IPS-NIHi7 (cell line): ENCODE measurements at regions not wholly inside any gene's neighbourhood (a gene's known extent, or its start where the extent isn't known, plus 50 kb on each side); places are given as distances from the start of the nearest gene placed in this dataset.
"Not testable (repeated sequence)": the region's sequence is repeated elsewhere in the genome, so short reads cannot be mapped to it uniquely, and the experiment has no call there.

ENCODE experiments used
- DNase-seq: peaks from one replicate; pipeline ENCODE4 v3.0.0; 2012; ENCODE audit warnings: mixed read lengths; ENCODE audit errors: extremely low spot score

DNA sequence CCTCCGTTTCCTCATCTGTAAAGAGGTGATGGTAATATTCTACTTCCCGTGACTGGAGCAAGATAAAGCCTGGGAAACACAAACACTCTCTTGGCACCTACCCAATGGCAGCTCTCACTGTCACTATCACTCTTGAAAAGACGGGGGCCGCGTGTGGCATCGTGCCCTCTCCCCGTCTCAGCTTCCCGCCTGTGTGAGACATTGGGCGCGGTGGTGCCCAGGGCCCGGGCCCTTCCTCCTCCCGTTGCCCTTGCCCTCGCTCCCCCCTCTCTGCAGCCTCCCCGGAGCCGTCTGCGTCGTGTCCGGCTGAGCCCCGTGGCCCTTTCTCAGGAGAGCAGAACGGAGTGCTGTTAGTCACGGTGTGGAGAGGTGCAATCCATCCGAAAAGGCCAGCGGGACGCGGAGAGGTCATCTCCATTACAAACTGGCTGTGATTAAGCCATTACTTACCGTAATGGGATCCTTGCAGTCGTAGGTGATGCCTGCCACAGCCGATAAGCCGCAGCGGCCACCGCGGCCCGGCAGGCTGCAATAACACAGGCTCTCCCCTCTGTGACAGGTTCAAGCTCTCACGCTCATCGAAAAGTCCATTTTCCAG is 156.4 kb upstream of the ZC3H12A start:
- peak; percentile 32 for DNase-seq

DNA sequence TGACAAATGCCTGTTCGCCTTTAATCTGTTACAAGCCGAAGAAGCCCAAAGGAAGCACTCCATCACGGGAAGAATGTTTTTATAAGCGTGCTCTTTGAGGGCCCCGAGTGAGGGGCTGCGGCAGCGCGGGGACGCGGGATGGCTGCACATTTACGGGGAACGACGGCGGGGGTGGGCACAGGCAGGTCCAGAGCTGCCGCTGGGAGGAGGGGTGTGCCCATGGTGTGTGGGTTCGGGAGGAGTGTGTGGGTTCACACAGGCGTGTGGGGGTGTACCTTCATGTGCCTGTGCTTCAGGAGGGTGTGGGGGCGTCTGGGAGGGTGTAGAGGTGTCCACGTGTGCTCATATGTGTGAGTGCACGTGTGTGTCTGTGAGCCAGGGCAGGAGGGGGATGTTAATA is 155.9 kb upstream of the ZC3H12A start:
- no peak for DNase-seq

DNA sequence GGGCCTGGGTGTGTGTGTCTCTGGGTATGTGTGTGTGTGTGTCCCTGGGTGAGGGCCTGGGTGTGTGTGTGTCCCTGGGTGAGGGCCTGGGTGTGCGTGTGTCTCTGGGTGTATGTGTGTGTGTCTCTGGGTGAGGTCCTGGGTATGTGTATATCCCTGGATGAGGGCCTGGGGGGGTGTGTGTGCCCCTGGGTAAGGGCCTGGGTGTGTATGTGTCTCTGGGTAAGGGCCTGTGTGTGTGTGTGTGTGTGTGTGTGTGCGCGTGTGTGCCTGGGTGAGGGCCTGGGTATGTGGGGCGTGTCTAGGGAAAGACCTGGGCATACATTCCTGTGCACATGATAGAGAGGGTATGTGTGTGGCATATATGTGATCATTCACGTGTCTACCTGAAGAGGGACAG is 155.1 kb upstream of the ZC3H12A start:
- no peak for DNase-seq

DNA sequence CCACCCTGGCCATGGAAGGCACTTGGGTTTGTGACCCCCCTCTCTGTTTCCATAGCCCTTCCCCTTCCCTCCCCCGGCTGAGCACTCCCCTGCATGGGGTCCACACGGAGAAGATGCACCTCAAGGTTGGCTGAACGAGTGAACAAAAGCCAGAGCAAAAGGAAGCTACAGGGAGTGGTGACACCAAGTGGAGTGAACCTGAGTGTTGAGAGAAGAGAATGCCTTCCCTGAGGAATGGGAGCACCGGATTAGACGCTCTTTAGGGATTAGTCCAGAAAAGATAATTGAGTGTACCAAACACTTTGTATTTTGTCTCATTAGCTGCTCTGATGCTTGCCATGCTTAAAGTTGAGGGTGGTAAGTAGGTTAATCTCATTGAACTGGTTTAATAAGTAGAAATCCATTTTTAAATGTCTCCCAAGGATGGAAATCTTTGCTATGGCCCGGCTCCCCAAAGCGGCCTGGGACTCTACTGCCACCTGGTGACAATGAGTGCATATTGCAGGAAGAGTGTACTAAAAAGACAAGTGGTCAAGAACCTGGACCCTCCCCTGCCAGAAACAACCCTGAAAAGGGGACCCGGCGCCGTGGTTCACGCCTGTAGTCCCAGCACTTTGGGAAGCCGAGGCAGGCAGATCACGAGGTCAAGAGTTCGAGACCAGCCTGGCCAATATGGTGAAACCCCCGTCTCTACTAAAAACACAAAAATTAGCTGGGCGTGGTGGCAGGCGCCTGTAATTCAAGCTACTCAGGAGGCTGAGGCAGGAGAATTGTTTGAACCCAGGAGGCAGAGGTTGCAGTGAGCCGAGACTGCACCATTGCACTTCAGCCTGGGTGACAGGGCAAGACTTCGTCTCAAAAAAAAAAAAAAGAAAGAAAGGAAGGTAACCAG is 150.6 kb upstream of the ZC3H12A start:
- peak; percentile 91 for DNase-seq

DNA sequence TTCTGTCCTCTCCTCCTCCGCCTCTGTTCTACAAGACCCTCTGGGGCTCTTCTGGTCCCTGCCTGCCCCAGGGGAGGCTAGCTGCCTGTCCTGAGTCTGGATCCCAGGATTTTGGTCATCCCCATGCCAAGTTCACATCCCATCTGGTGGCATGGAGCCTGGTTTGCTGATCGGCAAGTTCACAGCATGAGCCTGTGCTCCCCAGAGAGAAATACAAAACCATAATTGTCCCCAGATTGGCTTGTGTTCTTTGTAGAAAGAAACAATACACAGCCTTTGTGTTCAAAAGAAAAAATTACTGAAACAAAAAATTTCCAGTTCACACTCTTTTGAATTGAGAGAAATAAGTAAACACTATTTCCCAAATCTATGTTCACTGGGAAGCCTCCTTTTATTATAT is 149.4 kb upstream of the ZC3H12A start:
- no peak for DNase-seq

DNA sequence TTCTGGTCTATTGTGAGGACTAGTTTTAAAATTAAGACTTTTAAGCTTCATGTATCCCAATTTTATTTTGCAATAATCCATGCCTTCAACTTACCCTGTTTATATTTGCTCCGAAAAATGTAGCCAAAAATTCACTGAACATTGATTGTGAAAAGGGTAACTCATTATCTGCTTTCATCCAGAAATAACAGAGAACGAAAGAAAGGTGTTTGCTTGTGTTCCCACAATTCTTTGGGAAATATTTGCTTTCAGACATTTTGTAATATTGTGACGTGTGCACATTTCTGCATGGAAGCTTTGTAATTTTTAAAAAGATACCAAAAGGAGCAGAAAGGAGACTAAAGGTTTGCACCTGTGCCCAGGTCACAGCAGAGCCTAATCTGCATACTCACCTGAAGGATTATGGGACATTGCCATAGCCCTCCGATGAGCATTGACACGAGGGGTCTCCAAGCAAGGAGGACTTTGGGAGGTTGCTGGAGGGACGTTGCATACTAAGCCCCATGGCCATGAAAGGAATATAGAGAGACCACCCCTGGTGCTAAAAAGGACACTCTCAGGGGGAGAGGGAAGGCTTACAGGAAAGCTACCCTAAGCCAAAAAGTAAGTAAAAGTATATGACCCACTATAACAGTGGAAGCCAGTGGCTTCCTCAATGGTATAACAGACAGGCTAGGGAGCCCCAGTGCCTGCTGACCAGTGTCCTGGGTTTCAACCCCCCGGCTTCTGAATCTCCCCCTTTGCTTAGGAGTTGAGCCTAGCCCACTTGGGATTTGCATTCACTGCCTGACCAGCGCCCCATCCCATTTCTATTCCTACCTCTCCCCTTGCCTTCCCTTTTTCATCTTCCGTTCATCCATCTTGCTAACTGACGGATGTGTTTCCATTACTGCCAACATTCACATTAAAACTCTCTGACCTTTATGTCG is 148.6 kb upstream of the ZC3H12A start:
- DNase-seq: peak; percentile 64

DNA sequence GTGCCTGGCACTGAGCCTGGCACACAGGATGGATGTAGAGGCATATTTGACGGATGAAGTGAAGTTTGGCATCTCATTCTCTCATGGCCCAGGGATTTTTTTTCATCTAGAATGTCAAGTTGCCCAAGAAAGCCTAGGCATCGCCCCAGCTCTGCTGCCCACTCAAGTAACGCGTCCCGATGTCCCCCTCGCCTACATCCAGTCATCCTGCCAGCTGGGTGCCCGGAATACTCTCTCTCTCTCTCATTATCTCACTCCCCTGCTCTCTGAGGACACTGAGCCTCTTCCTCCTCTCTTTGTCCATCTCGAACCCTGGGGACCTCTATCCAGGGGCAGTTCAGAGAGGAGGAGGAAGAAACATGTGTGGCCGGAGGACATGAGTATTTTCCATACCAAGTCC is 142.3 kb upstream of the ZC3H12A start:
- no peak for DNase-seq

DNA sequence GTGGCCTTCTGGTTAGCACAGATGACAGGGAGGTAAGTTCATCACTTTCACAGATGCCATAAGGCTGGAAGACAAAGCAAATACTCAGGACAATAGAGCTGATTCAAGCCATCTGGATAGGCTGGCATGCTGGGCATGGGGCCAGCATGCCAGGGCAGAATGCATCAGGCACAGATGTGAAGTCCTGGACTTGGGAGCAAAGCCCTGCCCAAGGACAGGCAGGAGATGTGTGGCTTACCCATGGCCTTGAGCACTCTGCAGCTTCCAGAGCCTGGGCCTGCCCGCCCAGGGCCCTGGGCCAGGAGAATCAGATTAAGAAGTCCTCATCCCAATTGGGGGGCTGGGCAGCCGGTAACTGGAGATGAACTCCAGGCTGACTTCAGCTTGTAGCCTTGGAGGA is 135.7 kb upstream of the ZC3H12A start:
- no peak for DNase-seq

DNA sequence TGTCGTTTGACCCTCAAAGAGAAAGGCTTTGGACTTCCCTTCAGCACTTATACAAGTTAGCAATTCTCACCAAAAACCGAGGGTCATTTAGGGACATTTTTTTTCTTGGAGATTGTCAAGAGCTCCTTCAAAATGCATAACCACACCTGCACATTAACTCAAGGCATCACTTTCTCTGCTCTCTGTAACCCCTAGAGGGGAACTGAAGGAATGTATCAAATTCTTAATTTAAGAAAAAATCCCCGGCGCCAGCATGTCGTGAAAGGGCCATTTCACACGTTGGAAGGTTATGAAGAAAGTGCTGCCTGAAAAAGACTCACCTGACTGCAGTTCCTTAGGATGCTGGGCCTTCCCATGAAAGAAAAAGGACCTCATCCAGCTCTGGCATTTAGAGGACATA is 131.6 kb upstream of the ZC3H12A start:
- DNase-seq: no peak

DNA sequence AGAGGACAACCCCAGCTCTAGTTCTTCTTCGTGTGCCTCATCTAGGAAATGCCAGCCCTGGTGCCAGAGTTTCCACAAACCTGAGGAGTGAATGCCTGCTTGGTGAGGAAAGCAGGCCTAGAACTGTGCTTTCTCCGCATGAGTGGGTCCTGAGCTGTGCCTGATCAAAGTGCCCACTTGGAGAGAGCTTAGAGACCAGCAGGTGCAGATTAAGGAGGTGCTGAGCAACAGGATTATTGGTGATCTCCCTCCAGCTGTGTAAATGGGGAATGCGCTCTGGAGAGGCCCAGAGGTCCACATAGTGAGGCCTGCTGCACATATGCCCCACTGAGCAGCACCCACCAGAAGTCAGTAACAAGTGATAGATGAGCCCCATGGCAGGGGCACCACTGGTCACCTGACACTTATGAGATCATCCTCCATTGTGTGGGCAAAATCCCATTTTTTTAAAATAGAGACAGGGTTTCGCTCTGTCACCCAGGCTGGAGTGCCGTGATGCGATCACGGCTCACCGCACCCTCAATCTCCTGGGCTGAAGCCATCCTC is 127.2 kb upstream of the ZC3H12A start:
- DNase-seq: no peak

DNA sequence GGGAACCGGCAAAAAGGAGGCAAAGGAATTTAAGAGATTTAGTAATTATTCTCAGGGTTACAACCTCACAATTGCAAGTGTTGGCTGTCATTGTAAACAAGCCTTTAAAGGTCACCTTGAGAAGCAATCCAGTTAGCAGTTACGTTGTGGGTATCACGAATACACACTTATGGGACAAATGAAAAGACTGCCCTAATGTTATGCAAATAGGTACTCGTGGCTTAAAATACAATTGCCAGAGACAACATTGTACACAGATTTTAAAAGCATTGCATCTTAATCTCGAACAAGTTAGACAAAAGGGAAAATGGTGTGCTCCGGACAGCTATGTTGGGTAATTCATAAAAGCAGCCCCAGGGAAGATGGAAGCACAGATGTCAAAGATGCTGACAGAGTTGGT is 120.5 kb upstream of the ZC3H12A start:
- DNase-seq: no peak

DNA sequence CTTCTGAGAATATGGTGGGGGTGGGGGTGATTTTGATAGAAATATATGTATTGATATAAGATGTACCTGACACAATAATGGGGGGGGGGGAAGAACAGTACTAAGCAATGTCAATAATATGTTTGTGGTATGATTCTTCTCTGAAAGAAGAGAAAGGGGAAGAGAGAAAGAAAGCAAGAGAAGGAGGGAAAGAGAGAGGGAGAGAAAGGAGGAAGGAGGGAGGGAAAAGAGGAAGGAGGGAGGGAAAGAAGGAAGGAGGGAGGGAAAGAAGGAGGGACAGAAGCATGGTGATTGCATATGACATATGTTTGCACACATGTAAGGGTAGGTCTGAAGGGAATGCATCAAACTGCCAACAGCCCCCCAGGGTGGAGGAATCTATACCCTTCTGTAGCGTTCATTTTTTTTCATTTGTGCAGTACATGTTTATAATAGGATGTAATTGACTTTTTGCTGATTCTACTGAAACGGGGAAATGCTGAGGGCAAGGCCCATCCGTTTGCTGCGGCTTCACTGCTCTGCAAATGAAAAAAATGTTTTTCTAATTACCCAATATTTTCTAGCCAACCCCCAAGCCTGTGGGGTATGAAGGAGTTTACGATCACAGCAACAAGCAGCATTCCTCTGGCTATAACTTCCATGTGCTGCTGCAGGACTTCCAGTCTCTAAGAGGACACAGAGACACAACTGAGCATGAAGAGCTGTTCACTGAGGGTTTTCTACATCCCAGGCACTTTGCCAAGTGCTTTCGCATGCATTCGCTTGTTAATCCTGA is 119.3 kb upstream of the ZC3H12A start:
- no peak for DNase-seq

DNA sequence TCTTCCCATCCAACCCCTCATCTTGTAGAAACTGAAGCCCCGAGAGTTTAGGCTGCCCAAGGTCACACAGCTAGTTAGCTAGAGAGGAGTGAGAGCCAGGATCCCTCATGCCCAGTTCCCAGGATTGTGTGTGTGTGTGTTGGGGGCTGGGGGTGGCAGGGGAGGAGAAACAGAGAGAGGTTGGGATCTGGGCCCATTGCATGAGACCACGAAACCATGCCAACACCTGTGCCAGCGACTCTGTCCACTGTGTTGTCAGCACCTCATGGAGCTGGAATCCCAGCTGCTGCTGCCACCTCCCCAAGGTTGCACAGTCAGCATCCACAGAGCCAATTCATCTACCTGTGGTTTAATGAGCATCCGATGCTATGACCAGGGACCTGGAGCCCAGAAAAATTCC is 115.4 kb upstream of the ZC3H12A start:
- DNase-seq: no peak

DNA sequence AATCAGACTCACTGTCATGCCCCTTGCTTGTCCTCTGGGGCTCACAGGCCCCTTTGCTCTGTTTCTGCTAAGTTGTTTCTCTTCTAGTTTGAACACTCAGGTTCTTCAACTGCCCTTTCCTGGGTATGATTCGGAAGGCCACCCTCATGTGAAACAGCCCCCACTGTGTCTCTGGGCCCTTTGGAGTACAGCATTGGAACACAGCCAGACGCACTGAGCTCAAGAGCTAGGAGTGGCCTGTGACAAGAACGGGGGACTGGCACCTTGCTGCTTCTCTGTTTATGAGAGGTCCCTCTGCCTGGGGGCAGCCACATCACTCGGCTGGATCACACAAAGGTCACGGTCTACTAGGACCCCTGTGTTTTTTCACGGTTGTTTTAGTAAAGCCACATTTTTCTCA is 114.4 kb upstream of the ZC3H12A start:
- DNase-seq: no peak

DNA sequence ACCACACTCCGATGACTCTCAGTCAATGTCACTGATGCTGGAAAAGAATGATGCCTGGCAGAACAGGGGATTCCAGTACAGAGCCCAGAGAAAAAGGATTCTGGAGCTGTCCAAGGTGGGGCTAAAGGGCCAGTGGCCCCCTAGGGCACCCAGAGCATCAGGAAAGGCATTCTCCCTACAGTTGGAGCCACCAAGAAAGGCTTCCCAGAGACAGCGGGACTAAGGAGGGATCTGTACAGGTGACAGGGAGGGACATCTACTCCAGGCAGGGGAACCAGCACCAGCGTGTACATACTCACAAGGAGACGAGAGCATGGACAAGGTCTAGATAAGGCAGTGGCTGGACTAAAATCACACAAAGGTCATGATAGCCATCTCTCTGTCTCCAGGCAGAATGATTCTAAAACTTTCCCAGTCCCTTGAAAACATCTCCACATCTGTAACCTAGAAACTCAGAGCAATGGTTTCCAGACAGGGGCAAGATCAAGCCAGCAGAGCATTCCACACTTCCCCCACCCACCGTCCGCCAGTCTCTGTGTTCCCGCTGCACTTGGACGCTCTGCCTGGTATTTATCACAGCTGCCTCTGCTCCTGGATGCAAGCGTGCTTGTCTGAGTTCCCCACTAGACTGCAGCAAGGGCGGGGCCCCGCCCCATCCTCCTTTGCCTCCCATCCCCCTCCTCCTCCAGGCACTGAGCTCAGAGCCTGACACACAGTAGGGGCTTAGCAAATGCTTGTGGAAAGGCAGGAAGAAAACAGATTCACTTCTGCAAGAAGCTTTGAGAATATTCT is 111.6 kb upstream of the ZC3H12A start:
- DNase-seq: peak; percentile 75

DNA sequence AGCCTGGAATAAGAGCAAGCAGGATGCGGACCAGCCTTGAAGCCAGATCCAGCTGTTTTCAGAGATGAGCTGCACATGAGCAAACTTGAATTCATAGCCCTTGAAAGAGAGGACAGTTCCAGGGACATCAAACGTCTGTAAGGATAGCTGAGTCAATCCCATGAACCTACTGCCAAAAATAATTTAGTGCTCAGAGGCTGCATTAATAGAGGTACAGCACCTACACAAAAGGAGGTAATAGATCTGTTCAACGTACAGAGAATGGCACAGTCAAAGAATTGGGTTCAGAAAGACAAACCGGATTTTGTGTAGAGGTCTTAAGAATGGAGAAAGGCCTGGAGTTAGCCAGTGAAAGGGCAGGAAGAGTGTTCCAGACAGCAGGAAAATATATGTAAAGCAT is 110.8 kb upstream of the ZC3H12A start:
- DNase-seq: no peak

DNA sequence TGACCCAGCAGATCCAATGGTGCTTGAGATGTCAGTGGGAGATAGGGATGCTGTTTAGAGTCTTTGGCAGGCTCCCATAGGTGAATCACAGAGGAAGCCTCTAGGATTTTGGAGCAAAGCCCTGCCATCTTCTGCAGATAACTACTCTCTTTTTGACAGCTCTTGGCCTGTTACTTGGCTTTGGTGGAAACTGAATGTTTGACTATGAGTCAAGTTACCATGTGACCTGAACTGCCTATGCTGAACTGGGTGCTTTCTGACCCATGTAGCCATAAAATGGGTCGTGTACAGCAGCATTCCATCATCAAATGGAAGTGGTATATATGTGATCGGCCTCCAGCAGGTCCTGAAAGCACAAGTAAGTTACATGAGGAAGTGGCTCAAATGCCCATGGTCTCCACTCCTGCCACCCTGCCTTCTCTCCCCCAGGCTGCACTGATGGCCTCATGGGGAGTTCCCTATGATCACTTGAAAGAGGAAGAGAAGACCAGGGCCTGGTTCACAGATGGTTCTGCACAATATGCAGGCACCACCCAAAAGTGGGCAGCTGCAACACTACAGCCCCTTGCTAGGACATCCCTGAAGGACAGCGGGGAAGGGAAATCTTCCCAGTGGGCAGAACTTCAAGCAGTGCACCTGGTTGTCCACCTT is 105.6 kb upstream of the ZC3H12A start:
- not testable (repeated sequence) for DNase-seq

DNA sequence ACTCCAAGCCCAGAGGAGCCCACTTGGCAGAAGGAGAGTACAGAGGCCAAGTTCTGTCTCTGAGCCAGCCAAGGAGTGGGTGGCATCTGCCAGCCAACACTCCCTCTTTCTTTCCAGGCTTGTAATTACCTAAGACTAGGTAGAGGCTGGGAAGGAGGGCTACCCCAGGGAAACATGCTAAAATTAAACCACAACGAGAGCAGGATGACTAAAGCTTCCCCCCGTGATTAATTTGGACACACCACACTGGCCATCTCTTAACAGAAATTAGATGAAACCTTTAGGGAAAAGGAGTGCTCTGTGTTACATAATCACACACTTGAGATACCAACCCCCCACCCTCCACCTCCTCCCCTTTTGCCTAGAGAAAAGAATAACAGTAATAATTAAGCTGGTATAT is 102.1 kb upstream of the ZC3H12A start:
- DNase-seq: no peak

DNA sequence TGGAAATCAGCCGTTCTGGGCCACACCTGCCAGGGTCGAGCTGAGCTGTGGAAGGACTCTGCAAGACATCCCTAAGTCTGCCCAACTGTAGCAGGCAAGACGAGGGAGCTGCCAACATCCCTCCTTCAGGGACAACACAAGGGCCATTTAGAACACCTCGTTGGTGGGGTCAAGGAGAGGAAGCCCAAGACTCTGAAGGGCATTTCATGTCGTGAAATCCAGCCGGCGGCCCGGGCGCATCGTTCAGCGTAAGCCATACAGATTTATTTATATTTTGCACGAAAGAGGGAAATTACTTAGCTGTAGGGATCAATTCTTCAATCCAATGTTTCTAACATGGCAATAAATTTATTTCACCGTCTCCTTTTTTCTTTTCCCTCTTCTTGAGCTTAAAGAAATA is 101.7 kb upstream of the ZC3H12A start:
- no peak for DNase-seq

DNA sequence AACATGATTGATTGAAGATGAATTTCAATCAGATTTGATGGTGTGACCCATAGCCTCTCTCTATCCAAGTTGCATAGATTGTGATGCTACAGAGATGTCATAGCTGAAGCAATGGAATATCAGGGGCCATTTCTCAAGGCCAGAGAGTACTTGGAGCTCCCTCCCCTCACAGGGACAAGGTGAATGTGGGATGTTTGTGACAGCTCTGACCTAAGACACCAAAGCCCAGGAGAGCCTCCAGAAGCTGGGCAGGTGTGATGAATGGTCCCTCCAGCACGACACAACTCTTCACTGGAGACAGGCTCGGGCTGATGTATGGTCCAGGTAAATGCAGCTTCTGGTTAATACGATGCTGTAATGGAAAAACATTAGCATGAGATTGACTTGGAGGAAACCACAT is 101.0 kb upstream of the ZC3H12A start:
- DNase-seq: no peak
